ENCODE measurements at regions not wholly inside any gene's neighbourhood (a gene's known extent, or its start where the extent isn't known, plus 50 kb on each side); places are given as distances from the start of the nearest gene placed in this dataset.

- Histone ChIP-seq H3K36me3 (ENCODE audit: low read depth) (no peaks in the 10 kb centered on the region), H3K4me1 (replicated peaks; ENCODE audit: insufficient read depth) (peaks cover 6% of the 10 kb centered on the region; the same call in 1 of the 2 replicates), H4K20me1 (ENCODE audit: insufficient read depth) (no peaks in the 10 kb centered on the region), H3K4me2 (no peak overlapping the region), H3K9me3 (ENCODE audit: insufficient read depth, low read depth) (no peaks in the 10 kb centered on the region), H3K4me3 (no peak overlapping the region), H3K27ac (0 out of 2 replicates have a peak overlapping the region, but pooled peaks have one; percentile 25), H3F3A (ENCODE audit: insufficient read depth, low read depth) (peaks cover 19% of the 10 kb centered on the region; the same call in 1 of the 2 replicates), H3K27me3 (ENCODE audit: insufficient read depth, low read depth) (no peaks in the 10 kb centered on the region), H3K79me2 (ENCODE audit: low read depth) (no peaks in the 10 kb centered on the region), H3K9me2 (ENCODE audit: insufficient read depth) (no peaks in the 10 kb centered on the region), H2AFZ (no peak overlapping the region)
- no peak for TF ChIP-seq EZH2 (IDR thresholded peaks at IDR 0.05; ENCODE audit: low read depth)
- TF ChIP-seq, protein P1, sequence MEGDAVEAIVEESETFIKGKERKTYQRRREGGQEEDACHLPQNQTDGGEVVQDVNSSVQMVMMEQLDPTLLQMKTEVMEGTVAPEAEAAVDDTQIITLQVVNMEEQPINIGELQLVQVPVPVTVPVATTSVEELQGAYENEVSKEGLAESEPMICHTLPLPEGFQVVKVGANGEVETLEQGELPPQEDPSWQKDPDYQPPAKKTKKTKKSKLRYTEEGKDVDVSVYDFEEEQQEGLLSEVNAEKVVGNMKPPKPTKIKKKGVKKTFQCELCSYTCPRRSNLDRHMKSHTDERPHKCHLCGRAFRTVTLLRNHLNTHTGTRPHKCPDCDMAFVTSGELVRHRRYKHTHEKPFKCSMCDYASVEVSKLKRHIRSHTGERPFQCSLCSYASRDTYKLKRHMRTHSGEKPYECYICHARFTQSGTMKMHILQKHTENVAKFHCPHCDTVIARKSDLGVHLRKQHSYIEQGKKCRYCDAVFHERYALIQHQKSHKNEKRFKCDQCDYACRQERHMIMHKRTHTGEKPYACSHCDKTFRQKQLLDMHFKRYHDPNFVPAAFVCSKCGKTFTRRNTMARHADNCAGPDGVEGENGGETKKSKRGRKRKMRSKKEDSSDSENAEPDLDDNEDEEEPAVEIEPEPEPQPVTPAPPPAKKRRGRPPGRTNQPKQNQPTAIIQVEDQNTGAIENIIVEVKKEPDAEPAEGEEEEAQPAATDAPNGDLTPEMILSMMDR (conservative IDR thresholded peaks at IDR 0.05) = no peak
- ChIA-PET CTCF (interaction anchor here (0.5 kb wide), 1 partner anchor 383 kb away, joined by 3 read pairs; no protein-coding TSS in a partner anchor), POLR2A (ENCODE audit: unreplicated experiment) (no interaction called here)
- no peak for DNase-seq
- intact Hi-C loops (cut with micrococcal nuclease; ENCODE audit: unreplicated experiment) = no loop called here
- no TSS peak for BruUV-seq (replicated peaks)
Measured at GRCh38 chr7:132072873-132073272, 503.4 kb downstream of the PLXNA4 start.

DNA sequence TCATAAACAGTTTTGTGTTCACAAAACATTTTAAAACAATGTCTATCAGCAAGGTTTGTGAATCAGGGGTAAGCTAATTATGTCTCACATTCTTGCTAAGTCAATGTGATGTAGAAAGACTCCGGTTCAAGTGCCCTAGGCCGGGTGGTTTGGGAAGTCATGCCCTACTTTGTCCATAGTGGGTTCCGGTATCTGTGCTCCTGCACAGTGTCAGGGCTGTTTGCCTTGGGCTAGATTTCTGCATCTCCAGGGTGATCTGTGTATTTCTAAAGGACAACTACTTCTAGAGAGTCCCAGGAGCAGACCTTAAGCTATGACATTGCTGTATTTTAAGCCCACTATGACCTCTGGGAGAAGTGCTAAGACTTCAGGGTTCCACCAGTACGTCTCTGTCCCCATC lies 504.1 kb downstream of the PLXNA4 start:
- Histone ChIP-seq H3K9me2 (ENCODE audit: insufficient read depth) (no peaks in the 10 kb centered on the region), H3K4me1 (replicated peaks; ENCODE audit: insufficient read depth) (peaks cover 6% of the 10 kb centered on the region; the same call in 1 of the 2 replicates), H3K4me3 (no peak overlapping the region), H3K36me3 (ENCODE audit: low read depth) (no peaks in the 10 kb centered on the region), H3K9me3 (ENCODE audit: insufficient read depth, low read depth) (no peaks in the 10 kb centered on the region), H2AFZ (no peak overlapping the region), H3K79me2 (ENCODE audit: low read depth) (no peaks in the 10 kb centered on the region), H3K27ac (peak overlapping the region; percentile 25; the same call in 1 of the 2 replicates), H3K4me2 (no peak overlapping the region), H4K20me1 (ENCODE audit: insufficient read depth) (no peaks in the 10 kb centered on the region), H3F3A (ENCODE audit: insufficient read depth, low read depth) (peaks cover 19% of the 10 kb centered on the region; the same call in 1 of the 2 replicates), H3K27me3 (ENCODE audit: insufficient read depth, low read depth) (no peaks in the 10 kb centered on the region)
- POLR2A ChIA-PET (ENCODE audit: unreplicated experiment) = no interaction called here
- TF ChIP-seq, protein P1 (conservative IDR thresholded peaks at IDR 0.05) = no peak
- TF ChIP-seq EZH2 (IDR thresholded peaks at IDR 0.05; ENCODE audit: low read depth) = no peak
- CTCF ChIA-PET = interaction anchor here (0.5 kb wide), 1 partner anchor 383 kb away, joined by 3 read pairs; no protein-coding TSS in a partner anchor
- intact Hi-C loops (cut with micrococcal nuclease; ENCODE audit: unreplicated experiment) = no loop called here
- BruUV-seq (replicated peaks) = no TSS peak
- DNase-seq = no peak

DNA sequence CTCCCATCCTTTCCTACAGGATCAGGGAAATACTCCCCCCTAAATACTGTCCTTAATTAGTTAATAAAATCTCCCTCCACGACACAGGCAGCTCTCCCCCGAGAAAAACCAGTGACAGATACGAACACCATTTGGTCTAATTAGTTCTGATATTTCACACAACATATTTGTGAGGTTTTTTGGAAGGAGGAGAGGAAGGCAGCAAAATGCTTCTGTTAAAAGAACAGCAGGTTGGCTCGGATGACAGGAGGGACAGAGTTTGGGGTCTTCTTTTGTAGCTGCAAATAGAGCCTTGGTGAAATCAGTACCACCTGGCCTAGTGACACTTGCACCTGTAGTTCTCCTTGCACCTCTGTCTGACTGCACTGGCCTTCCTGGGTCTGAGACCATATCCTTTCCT lies 507.0 kb downstream of the PLXNA4 start:
- BruUV-seq (replicated peaks) = no TSS peak

More for the DNA sequence above, 507.0 kb downstream of the PLXNA4 start:
- Histone ChIP-seq H3K79me2 (ENCODE audit: low read depth) (no peaks in the 10 kb centered on the region), H3K4me1 (replicated peaks; ENCODE audit: insufficient read depth) (peaks cover 29% of the 10 kb centered on the region), H3K27me3 (ENCODE audit: insufficient read depth, low read depth) (no peaks in the 10 kb centered on the region), H3K4me2 (no peak overlapping the region), H3K27ac (no peak overlapping the region), H3K9me3 (ENCODE audit: insufficient read depth, low read depth) (peaks cover 3% of the 10 kb centered on the region; the same call in 1 of the 2 replicates), H3K4me3 (no peak overlapping the region), H2AFZ (no peak overlapping the region), H3K36me3 (ENCODE audit: low read depth) (no peaks in the 10 kb centered on the region), H4K20me1 (ENCODE audit: insufficient read depth) (no peaks in the 10 kb centered on the region), H3K9me2 (ENCODE audit: insufficient read depth) (no peaks in the 10 kb centered on the region), H3F3A (ENCODE audit: insufficient read depth, low read depth) (peaks cover 39% of the 10 kb centered on the region)
- no peak for DNase-seq
- CTCF ChIA-PET = no interaction called here
- POLR2A ChIA-PET (ENCODE audit: unreplicated experiment) = no interaction called here
- intact Hi-C loops (cut with micrococcal nuclease; ENCODE audit: unreplicated experiment) = loop anchor here (5.0 kb wide), 1 partner anchor 122 kb away; no protein-coding TSS in a partner anchor
- no peak for TF ChIP-seq EZH2 (IDR thresholded peaks at IDR 0.05; ENCODE audit: low read depth)
- TF ChIP-seq, protein P1 (conservative IDR thresholded peaks at IDR 0.05) = no peak
